Renal cortex interstitium (tissue), 11 donors: ENCODE measurements at regions not wholly inside any gene's neighbourhood (a gene's known extent, or its start where the extent isn't known, plus 50 kb on each side); places are given as distances from the start of the nearest gene placed in this dataset.
"Not testable (repeated sequence)": the region's sequence is repeated elsewhere in the genome, so short reads cannot be mapped to it uniquely, and the experiment has no call there.

Experiments
- DNase-seq, 11 donors: peaks; one replicate each; pipeline ENCODE4 v3.0.0-alpha.2; 2013; ENCODE audit warnings: low read depth in 9 of 11, low spot score in 4 of 11; ENCODE audit errors: extremely low read depth in 1 of 11

GRCh38 chr2:59259913-59260312 lies 1018.8 kb upstream of the FANCL start:
- no peak for DNase-seq

- no peak for DNase-seq
Observed at GRCh38 chr2:59256290-59256689, 1015.2 kb upstream of the FANCL start.

GRCh38 chr2:59254279-59254678 lies 1013.2 kb upstream of the FANCL start:
- no peak for DNase-seq

- DNase-seq = no peak
Observed at GRCh38 chr2:59250307-59250677, 1009.2 kb upstream of the FANCL start.

- DNase-seq = peak in 2 of 11 donors; percentile 7 to 9
Observed at GRCh38 chr2:59249441-59250306, 1008.5 kb upstream of the FANCL start.

GRCh38 chr2:59239146-59239545 lies 998.0 kb upstream of the FANCL start:
- no peak for DNase-seq

GRCh38 chr2:59237311-59237710 lies 996.2 kb upstream of the FANCL start:
- DNase-seq = no peak

- DNase-seq = no peak
Observed at GRCh38 chr2:59236723-59237122, 995.6 kb upstream of the FANCL start.

- no peak for DNase-seq
Observed at GRCh38 chr2:59233920-59234319, 992.8 kb upstream of the FANCL start.

GRCh38 chr2:59233448-59233847 lies 992.3 kb upstream of the FANCL start:
- DNase-seq = no peak

GRCh38 chr2:59232394-59233165 lies 991.5 kb upstream of the FANCL start:
- no peak for DNase-seq

- DNase-seq = not testable (repeated sequence)
Observed at GRCh38 chr2:59226362-59226761, 985.2 kb upstream of the FANCL start.

- no peak for DNase-seq
Observed at GRCh38 chr2:59223742-59224141, 982.6 kb upstream of the FANCL start.

GRCh38 chr2:59217360-59217759 lies 976.2 kb upstream of the FANCL start:
- no peak for DNase-seq

- DNase-seq = no peak
Observed at GRCh38 chr2:59206361-59206760, 965.2 kb upstream of the FANCL start.

GRCh38 chr2:59204040-59204439 lies 962.9 kb upstream of the FANCL start:
- DNase-seq = no peak

- no peak for DNase-seq
Observed at GRCh38 chr2:59196491-59196890, 955.4 kb upstream of the FANCL start.

GRCh38 chr2:59195851-59196250 lies 954.7 kb upstream of the FANCL start:
- DNase-seq = no peak

- no peak for DNase-seq
Observed at GRCh38 chr2:59191781-59192180, 950.7 kb upstream of the FANCL start.

- no peak for DNase-seq
Observed at GRCh38 chr2:59190518-59190917, 949.4 kb upstream of the FANCL start.
